Type B pancreatic cell (in vitro differentiated cells): ENCODE measurements at regions not wholly inside any gene's neighbourhood (a gene's known extent, or its start where the extent isn't known, plus 50 kb on each side); places are given as distances from the start of the nearest gene placed in this dataset.

Experiments
- DNase-seq: peaks from one replicate; pipeline ENCODE4 v3.0.0; 2021; ENCODE audit warnings: mixed read lengths; ENCODE audit not compliant: unreplicated experiment; ENCODE audit errors: extremely low spot score
- H3K27ac Mint-ChIP-seq: 2 replicates; pipeline ENCODE4 v1.8.0; 2021; ENCODE audit warnings: mild to moderate bottlenecking, mixed read lengths
- H3K27me3 Mint-ChIP-seq: 2 replicates; pipeline ENCODE4 v1.8.0; 2021; ENCODE audit warnings: mixed read lengths
- H3K36me3 Mint-ChIP-seq: 2 replicates; pipeline ENCODE4 v1.8.0; 2021; ENCODE audit warnings: mixed read lengths
- H3K4me1 Mint-ChIP-seq: one replicate; pipeline ENCODE4 v1.8.0; 2021; ENCODE audit warnings: mixed read lengths; ENCODE audit not compliant: unreplicated experiment
- H3K4me3 Mint-ChIP-seq: 2 replicates; pipeline ENCODE4 v1.8.0; 2021; ENCODE audit warnings: mild to moderate bottlenecking, mixed read lengths
- H3K9me3 Mint-ChIP-seq: 2 replicates; pipeline ENCODE4 v1.8.0; 2021; ENCODE audit warnings: mixed read lengths
- CTCF ChIP-seq: fragments of 200-600 bp; sonication (generic); conservative IDR thresholded peaks from 2 replicates; pipeline ENCODE4 v1.5.0; 2021; ENCODE audit warnings: antibody characterized with exemption, mild to moderate bottlenecking

- DNase-seq, result peak; percentile 45
- Mint-ChIP-seq H3K4me1 (no peaks in the 10 kb centered on the region), H3K36me3 (no peaks in the 10 kb centered on the region), H3K27ac (no peak overlapping the region), H3K27me3 (peaks cover 7% of the 10 kb centered on the region), H3K9me3 (no peaks in the 10 kb centered on the region), H3K4me3 (no peak overlapping the region)
- TF ChIP-seq CTCF, result no peak
These were observed 92.2 kb upstream of the SMIM23 start for GRCh38 chr5:171693412-171693811.

GRCh38 chr5:171695804-171696203 is 89.8 kb upstream of the SMIM23 start:
- no peak overlapping the region for H3K4me3 Mint-ChIP-seq
- H3K36me3 Mint-ChIP-seq, result no peaks in the 10 kb centered on the region
- H3K9me3 Mint-ChIP-seq, result no peaks in the 10 kb centered on the region
- DNase-seq, result no peak
- no peak for TF ChIP-seq CTCF
- peaks cover 7% of the 10 kb centered on the region for H3K27me3 Mint-ChIP-seq
- H3K4me1 Mint-ChIP-seq, result peaks cover 2% of the 10 kb centered on the region
- no peak overlapping the region for H3K27ac Mint-ChIP-seq

- H3K27me3 Mint-ChIP-seq, result peaks cover 7% of the 10 kb centered on the region
- TF ChIP-seq CTCF, result no peak
- no peaks in the 10 kb centered on the region for H3K36me3 Mint-ChIP-seq
- peaks cover 16% of the 10 kb centered on the region for H3K4me1 Mint-ChIP-seq
- H3K27ac Mint-ChIP-seq, result no peak overlapping the region
- no peak for DNase-seq
- no peak overlapping the region for H3K4me3 Mint-ChIP-seq
- no peaks in the 10 kb centered on the region for H3K9me3 Mint-ChIP-seq
These were observed 88.2 kb upstream of the SMIM23 start for GRCh38 chr5:171697221-171698102.

GRCh38 chr5:171700318-171700912 is 85.2 kb upstream of the SMIM23 start:
- TF ChIP-seq CTCF, result no peak
- H3K36me3 Mint-ChIP-seq, result no peaks in the 10 kb centered on the region
- H3K9me3 Mint-ChIP-seq, result no peaks in the 10 kb centered on the region
- no peak overlapping the region for H3K27ac Mint-ChIP-seq
- H3K4me1 Mint-ChIP-seq, result peaks cover 17% of the 10 kb centered on the region
- H3K4me3 Mint-ChIP-seq, result no peak overlapping the region
- peaks cover 5% of the 10 kb centered on the region for H3K27me3 Mint-ChIP-seq
- DNase-seq, result no peak

- H3K27me3 Mint-ChIP-seq, result peaks cover 5% of the 10 kb centered on the region
- no peak for TF ChIP-seq CTCF
- no peak for DNase-seq
- H3K4me1 Mint-ChIP-seq, result peaks cover 22% of the 10 kb centered on the region
- H3K9me3 Mint-ChIP-seq, result no peaks in the 10 kb centered on the region
- H3K27ac Mint-ChIP-seq, result no peak overlapping the region
- H3K4me3 Mint-ChIP-seq, result no peak overlapping the region
- no peaks in the 10 kb centered on the region for H3K36me3 Mint-ChIP-seq
These were observed 84.5 kb upstream of the SMIM23 start for GRCh38 chr5:171701100-171701541.
